ENCODE measurements at regions not wholly inside any gene's neighbourhood (a gene's known extent, or its start where the extent isn't known, plus 50 kb on each side); places are given as distances from the start of the nearest gene placed in this dataset.

- TF ChIP-seq CTCF (IDR thresholded peaks at IDR 0.05) = no peak
- no peak for TF ChIP-seq POLR2A (IDR thresholded peaks at IDR 0.05)
- TF ChIP-seq EP300 (IDR thresholded peaks at IDR 0.05) = no peak
- TF ChIP-seq POLR2AphosphoS5 (IDR thresholded peaks at IDR 0.05) = no peak
Measured at GRCh38 chr4:97300561-97300960, 842.7 kb downstream of the STPG2 start.

Data from suprapubic skin (tissue), 4 donors.